ENCODE measurements at regions not wholly inside any gene's neighbourhood (a gene's known extent, or its start where the extent isn't known, plus 50 kb on each side); places are given as distances from the start of the nearest gene placed in this dataset.
"Not testable (repeated sequence)": the region's sequence is repeated elsewhere in the genome, so short reads cannot be mapped to it uniquely, and the experiment has no call there.

DNA sequence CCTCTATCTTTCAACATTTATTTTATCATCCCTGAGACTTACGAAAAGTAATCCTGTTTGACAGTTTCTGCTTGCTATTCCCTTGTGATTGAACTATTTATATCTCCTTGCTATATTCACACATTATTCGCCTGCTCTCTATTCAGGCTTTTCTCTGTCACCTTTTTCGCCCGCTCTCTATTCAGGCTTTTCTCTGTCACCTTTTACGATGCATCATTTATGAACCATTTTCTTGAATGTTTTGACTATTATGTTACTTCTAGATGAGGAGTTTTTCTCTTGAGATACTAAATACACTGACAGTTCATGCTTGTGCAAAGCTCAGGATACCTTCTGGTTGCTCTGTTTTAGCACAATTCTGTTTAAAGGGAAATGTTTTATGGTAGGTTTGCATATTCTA, 143.3 kb upstream of the VSTM2A start:
- no peak for DNase-seq

DNA sequence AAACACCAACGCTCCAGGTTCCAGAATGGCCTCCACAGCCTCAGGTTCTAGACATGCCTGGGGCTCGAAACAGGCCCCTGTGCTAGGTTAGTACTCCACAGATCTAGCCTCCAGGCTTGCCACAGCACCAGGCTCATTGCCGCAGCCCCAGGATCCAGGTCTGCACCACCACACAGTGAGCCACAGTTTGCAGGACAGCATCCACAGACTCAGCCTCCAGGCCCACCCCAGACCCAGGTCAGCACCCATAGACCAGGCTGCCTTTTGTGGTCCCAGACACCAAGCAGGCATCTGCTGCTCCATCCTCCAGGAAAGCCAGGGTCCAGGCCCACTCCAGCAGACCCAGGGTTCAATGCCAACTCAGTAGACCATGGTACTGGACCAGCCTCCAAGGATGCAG, 132.3 kb upstream of the VSTM2A start:
- no peak for DNase-seq

DNA sequence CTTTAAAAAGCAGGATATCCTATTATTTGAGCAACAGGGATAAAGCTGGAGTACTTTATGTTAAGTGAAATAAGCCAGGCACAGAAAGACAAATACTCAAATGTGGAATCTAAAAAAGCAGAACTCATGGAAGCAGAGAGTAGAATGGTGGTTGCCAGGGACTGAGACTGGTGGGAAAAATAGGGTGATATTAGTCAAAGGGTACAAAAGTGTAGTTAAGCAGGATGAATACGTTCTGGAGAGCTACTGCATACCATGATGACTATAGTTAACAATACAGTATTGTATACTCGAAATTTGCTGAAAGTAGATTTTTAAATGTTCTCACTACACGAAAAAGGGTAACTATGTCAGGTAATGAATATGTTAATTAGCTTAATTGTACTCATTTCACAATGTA, 125.5 kb upstream of the VSTM2A start:
- no peak for DNase-seq

DNA sequence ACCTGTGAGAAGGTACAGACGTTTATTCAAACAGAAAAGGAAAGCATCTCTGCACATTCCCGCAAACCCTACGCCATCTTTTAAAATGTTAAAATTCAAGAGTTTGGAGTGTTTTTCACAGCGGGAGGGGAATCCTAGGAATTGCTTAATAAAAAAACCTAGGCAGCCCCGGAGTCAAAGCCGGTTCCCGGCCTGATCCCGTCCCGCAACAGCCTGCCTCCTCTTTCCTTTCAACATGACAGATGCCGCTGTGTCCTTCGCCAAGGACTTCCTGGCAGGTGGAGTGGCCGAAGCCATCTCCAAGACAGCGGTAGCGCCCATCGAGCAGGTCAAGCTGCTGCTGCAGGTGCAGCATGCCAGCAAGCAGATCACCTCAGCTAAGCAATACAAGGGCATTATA, 123.0 kb upstream of the VSTM2A start:
- DNase-seq = no peak

DNA sequence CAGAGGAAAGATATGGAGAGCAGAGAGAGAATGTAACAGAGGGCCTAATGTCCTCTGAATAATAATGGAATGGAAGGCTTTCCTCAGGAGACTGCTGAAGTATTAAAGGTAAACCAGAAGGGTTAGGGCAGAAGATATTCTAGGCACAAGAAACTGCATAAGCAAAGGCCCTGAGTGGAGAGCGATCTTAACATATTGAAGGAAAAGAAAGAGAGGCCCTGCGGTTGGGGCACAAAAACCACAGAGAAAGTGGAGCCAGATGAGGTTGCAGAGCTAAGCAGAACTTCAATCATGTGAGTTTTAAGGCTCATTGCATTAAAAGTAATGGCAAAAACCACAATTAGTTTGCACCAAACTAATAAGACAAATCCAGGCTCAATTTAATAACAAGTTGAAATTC, 115.8 kb upstream of the VSTM2A start:
- no peak for DNase-seq

DNA sequence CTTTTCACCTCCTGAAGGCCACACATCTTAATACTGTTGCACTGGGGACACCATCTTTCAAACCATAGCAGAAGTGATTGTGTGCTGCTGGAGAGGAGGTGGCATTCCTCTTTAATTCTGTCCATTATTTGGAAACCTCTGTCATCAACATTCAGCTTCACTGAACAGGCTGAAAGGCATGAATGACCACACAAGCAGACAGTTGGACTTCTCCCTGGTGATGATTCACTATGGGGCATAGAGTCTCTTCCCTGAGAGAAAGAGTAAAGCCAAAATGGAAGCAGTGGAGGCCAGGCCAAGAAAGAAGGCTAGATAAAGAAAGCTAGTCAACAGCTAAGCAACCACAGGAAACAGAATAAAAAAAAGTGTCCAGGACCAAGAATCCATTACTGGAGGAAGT, 113.1 kb upstream of the VSTM2A start:
- no peak for DNase-seq

DNA sequence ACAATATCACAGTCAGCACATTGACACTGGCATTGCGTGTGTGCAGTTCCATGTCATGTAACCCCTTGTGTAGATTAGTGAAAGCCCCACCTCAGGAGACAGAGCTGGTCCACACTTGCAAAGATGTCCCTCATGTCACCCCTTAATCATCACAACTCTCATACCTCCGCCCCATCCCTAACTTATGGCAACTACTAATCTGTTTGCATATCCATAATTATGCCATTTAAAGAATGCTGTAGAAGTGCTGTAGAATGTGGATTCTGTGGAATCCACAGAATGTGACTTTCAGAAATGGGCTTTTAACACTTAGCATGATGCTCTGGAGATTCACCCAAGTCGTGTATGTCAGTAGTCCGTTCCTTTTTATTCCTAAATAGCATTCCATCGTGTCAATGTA, 102.8 kb upstream of the VSTM2A start:
- no peak for DNase-seq

DNA sequence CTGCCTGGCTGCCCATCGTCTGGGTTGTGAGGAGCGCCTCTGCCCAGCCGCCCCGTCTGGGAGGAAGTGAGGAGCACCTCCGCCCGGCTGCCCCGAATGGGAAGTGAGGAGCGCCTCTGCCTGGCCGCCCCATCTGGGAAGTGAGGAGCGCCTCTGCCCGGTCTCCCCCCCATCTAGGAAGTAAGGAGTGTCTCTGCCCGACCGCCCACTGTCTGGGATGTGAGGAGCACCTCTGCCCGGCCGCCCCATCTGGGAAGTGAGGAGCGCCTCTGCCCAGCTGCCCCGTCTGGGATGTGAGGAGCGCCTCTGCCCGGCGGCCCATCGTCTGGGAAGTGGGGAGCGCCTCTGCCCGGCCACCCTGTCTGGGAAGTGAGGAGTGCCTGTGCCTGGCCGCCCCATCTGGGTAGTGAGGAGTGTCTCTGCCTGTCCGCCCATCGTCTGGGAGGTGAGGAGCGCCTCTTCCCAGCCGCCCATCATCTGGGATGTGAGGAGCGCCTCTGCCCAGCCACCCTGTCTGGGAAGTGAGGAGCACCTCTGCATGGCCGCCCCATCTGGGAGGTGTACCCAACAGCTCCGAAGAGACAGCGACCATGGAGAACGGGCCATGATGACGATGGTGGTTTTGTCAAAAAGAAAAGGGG, 98.0 kb upstream of the VSTM2A start:
- DNase-seq = not testable (repeated sequence)

DNA sequence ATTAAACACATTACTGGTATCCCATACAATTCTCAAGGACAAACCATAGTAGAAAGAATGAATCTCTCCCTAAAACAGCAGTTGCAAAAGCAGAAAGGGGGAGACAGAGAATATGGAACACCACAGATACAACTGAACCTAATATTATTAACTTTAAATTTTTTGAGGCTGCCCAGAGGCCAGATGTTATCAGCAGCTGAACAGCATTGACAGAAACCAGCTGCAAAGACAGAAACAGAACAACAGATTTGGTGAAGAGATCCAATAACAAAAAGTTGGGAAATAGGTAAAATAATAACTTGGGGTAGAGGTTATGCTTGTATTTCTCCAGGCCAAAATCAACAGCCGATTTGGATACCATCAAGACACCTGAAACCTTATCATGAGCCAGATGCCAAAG, 89.0 kb upstream of the VSTM2A start:
- not testable (repeated sequence) for DNase-seq

DNA sequence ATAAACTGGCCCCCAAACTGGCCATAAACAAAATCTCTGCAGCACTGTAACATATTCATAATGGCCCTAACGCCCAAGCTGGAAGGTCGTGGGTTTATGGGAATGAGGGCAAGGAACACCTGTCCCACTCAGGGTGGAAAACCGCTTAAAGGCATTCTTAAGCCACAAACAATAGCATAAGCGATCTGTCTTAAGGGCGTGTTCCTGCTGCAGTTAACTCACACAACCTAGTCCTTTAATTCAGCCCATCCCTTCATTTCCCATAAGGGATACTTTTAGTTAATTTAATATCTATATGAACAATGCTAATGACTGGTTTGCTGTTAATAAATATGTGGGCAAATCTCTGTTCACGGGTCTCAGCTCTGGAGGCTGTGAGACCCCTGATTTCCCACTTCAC, 87.5 kb upstream of the VSTM2A start:
- DNase-seq = not testable (repeated sequence)

DNA sequence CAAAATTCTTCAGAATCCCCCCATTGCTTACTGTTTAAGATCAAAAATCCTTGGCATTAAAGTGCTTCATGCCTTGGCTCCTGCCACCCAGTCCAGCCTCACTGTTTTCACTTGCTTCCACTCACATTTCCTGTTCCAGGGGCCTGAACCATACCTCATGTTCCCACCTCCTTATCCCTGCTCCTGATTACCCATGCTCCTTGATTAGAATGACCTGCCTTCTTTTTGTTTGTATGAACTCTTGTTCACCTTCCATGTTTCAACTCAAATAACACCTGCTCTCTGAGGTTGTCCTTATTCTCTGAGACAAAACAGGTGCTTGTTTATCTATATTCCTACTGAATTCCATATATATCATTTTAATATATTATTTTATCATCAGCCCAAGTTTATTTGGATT, 77.1 kb upstream of the VSTM2A start:
- no peak for DNase-seq

DNA sequence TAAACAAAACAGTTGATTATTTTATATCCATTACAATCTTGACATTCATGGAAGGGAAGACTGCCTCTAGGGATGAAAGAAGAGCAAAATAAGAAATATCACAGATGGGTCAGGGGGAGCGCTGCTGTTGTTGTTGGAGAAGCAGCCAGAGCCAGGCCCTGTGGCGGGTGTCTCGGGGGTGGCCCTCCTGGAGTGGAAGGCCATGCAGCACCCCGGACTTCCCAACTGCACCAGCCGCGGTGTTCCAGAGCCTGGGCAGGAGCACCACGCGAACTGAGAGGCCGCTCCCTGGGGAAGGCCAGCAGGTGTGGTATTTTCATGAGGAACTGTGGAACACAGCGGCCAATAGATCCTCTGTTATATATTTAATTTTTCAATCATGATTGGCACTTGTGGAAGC, 72.4 kb upstream of the VSTM2A start:
- DNase-seq = no peak

DNA sequence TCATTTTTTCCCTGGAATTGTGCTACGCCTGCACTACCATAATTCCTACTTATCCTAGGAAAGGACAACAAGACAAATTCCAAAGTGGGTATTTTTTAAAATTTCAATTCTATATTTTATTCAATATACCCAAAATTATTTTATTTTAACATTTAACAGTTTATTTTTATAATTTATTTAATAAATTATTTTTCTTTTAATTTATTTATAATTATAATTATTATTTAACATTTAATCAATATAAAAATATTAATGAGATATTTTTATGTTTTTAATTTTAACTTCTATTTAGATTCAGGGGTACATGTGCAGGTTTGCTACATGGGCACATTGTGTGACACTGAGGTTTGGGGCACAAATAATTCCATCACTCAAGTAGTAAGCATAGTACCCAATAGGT, 65.6 kb upstream of the VSTM2A start:
- no peak for DNase-seq

DNA sequence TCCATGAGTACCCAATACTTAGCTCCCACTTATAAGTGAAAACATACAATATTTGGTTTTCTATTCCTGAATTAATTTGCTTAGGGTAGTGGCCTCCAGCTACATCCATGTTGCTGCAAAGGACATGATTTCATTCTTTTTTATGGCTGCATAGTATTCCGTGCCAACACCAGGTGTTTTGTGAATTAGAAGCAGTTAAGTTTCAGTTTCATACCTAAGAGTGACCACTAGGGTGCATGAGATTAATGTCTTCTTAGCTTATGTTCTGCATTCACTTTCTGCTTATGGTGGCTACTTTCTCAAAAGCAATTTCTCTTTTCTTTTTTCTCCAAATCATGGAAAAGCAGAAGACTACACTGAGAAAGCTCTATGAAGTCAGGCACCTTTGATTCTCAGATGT, 65.1 kb upstream of the VSTM2A start:
- DNase-seq = no peak

DNA sequence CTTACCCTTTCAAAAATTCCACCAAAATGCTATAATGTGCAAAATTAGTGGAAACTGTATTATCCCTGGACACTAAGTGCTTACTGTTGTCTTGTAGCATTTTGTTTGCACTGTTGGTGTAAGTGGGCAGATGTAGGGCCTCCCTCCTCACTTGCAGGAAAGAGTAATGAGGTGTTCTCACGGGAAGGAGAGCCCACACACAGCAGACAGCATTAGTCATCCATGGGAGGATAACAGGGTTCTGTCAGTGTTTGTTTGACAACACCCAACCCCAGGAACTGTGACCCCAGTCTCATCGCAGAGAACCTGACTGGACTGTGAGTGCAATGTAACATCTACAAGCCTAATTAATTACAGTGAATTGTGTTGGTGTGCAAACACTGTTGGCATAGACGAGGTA, 58.7 kb upstream of the VSTM2A start:
- no peak for DNase-seq

DNA sequence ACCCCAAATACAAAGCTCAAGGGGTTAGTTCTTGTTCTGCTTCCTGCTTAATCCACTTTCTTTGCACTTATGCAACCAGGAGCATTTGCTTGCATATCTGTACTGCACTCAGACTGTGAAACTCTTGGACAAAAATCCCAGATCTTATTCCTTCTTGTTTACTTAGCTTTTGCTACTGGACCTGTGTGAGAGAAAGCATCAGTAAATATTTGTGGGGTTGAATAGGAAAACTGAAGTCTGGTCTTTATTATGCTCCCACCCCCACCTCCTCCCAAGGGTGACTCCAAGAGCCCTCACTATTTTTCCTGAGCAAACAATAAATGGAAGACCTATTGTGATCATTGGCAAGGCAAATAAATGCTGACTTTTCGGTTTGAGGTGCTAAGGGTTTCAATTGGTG, 57.1 kb upstream of the VSTM2A start:
- DNase-seq = no peak

Data from NCI-H446 (cell line).